MCF 10A (cell line): ENCODE measurements at regions not wholly inside any gene's neighbourhood (a gene's known extent, or its start where the extent isn't known, plus 50 kb on each side); places are given as distances from the start of the nearest gene placed in this dataset.

Experiments used
- BruUV-seq: library from RNA; stranded (reverse); fragments of 400-500 nt; replicated peaks from 2 replicates; lab custom pipeline; 2021; lab: Mats Ljungman, UMichigan
- CTCF ChIA-PET: fragments of 300-600 bp; sonication (Branson Sonifier 250); formaldehyde crosslinking; extraction: SDS; loops from one replicate; lab custom pipeline; 2021; ENCODE audit warnings: antibody characterized with exemption, inconsistent platforms; lab: Yijun Ruan, JAX
- POLR2A ChIA-PET: fragments of 300-600, 350-650 bp; sonication (Branson Sonifier 250); formaldehyde crosslinking; extraction: SDS; loops from one replicate; lab custom pipeline; 2020; ENCODE audit warnings: antibody characterized with exemption, inconsistent platforms; lab: Yijun Ruan, JAX
- DNase-seq: peaks from one replicate; pipeline ENCODE4 v3.0.0-alpha.2; 2018; ENCODE audit not compliant: unreplicated experiment
- H3K27ac Mint-ChIP-seq: one replicate; pipeline ENCODE4 v1.8.0; 2022; ENCODE audit warnings: mild to moderate bottlenecking, low read depth, mixed read lengths; ENCODE audit not compliant: unreplicated experiment
- H3K27me3 Mint-ChIP-seq: one replicate; pipeline ENCODE4 v1.8.0; 2022; ENCODE audit warnings: mixed read lengths; ENCODE audit not compliant: insufficient read depth, unreplicated experiment
- H3K36me3 Mint-ChIP-seq: one replicate; pipeline ENCODE4 v1.8.0; 2022; ENCODE audit warnings: mild to moderate bottlenecking, moderate library complexity, mixed read lengths; ENCODE audit not compliant: insufficient read depth, unreplicated experiment
- H3K4me1 Mint-ChIP-seq: one replicate; pipeline ENCODE4 v1.8.0; 2022; ENCODE audit warnings: mixed read lengths; ENCODE audit not compliant: insufficient read depth, unreplicated experiment
- H3K4me3 Mint-ChIP-seq: one replicate; pipeline ENCODE4 v1.8.0; 2022; ENCODE audit warnings: mild to moderate bottlenecking, moderate library complexity, mixed read lengths; ENCODE audit not compliant: unreplicated experiment
- H3K9me3 Mint-ChIP-seq: one replicate; pipeline ENCODE4 v1.8.0; 2022; ENCODE audit warnings: mixed read lengths; ENCODE audit not compliant: unreplicated experiment
- CTCF ChIP-seq: fragments of 200-600 bp; IDR thresholded peaks from one replicate; pipeline ENCODE4 v1.8.0; 2022; ENCODE audit warnings: antibody characterized with exemption, mild to moderate bottlenecking; ENCODE audit not compliant: unreplicated experiment
- intact Hi-C: fragments of 100-400 bp; cut with micrococcal nuclease; formaldehyde crosslinking; loops from 2 replicates; pipeline ENCODE4 v1.14.1; 2022

GRCh38 chr6:113642001-113642713 lies 215.0 kb upstream of the MARCKS start:
- H3K27me3 Mint-ChIP-seq, result no peaks in the 10 kb centered on the region
- H3K4me1 Mint-ChIP-seq, result peaks cover 14% of the 10 kb centered on the region
- H3K36me3 Mint-ChIP-seq, result no peaks in the 10 kb centered on the region
- TF ChIP-seq CTCF, result no peak
- ChIA-PET CTCF (interaction anchor here (0.6 to 1.0 kb wide), 5 partner anchors 46 to 1159 kb away, joined by 3 to 5 read pairs (median 4); no protein-coding TSS in a partner anchor), POLR2A (interaction anchor here (1.0 to 2.0 kb wide), 4 partner anchors 9 to 219 kb away, joined by 3 to 15 read pairs (median 3); no protein-coding TSS in a partner anchor)
- DNase-seq, result no peak
- H3K27ac Mint-ChIP-seq, result no peak overlapping the region
- intact Hi-C loops, result no loop called here
- no peaks in the 10 kb centered on the region for H3K9me3 Mint-ChIP-seq
- no peak overlapping the region for H3K4me3 Mint-ChIP-seq
- BruUV-seq, result no TSS peak

GRCh38 chr6:113642714-113643406 lies 214.3 kb upstream of the MARCKS start:
- ChIA-PET CTCF (interaction anchor here (0.5 to 1.0 kb wide), 3 partner anchors 8 to 765 kb away, joined by 3 to 4 read pairs (median 3); no protein-coding TSS in a partner anchor), POLR2A (interaction anchor here (0.7 to 2.0 kb wide), 5 partner anchors 10 to 220 kb away, joined by 3 to 15 read pairs (median 3); no protein-coding TSS in a partner anchor)
- Mint-ChIP-seq H3K4me1 (peaks cover 14% of the 10 kb centered on the region), H3K36me3 (no peaks in the 10 kb centered on the region), H3K27me3 (no peaks in the 10 kb centered on the region), H3K27ac (no peak overlapping the region), H3K4me3 (no peak overlapping the region), H3K9me3 (no peaks in the 10 kb centered on the region)
- no peak for TF ChIP-seq CTCF
- no TSS peak for BruUV-seq
- DNase-seq, result peak; percentile 20
- intact Hi-C loops, result no loop called here

- ChIA-PET POLR2A (interaction anchor here (0.7 to 2.0 kb wide), 6 partner anchors 10 to 220 kb away, joined by 3 to 15 read pairs (median 3); no protein-coding TSS in a partner anchor), CTCF (interaction anchor here (0.5 to 1.0 kb wide), 3 partner anchors 8 to 766 kb away, joined by 3 to 4 read pairs (median 3); no protein-coding TSS in a partner anchor)
- Mint-ChIP-seq H3K4me1 (peaks cover 14% of the 10 kb centered on the region), H3K9me3 (no peaks in the 10 kb centered on the region), H3K4me3 (no peak overlapping the region), H3K27ac (no peak overlapping the region), H3K36me3 (no peaks in the 10 kb centered on the region), H3K27me3 (no peaks in the 10 kb centered on the region)
- TF ChIP-seq CTCF, result no peak
- intact Hi-C loops, result no loop called here
- no peak for DNase-seq
- no TSS peak for BruUV-seq
These were observed 213.8 kb upstream of the MARCKS start for GRCh38 chr6:113643407-113643770.
